Endodermal cell (in vitro differentiated cells): ENCODE measurements at regions not wholly inside any gene's neighbourhood (a gene's known extent, or its start where the extent isn't known, plus 50 kb on each side); places are given as distances from the start of the nearest gene placed in this dataset.

Experiments used
- DNase-seq: peaks from one replicate; pipeline ENCODE4 v3.0.0-alpha.2; 2017
- H3K27ac ChIP-seq: 2 replicates; pipeline ENCODE4 v1.5.1; 2013; ENCODE audit warnings: mild to moderate bottlenecking, low read depth, low read length, moderate library complexity
- H3K27me3 ChIP-seq: 2 replicates; pipeline ENCODE4 v1.6.1; 2013; ENCODE audit warnings: mild to moderate bottlenecking, low read length, moderate library complexity; ENCODE audit not compliant: insufficient read depth, control insufficient read depth, poor library complexity, severe bottlenecking
- H3K36me3 ChIP-seq: 2 replicates; pipeline ENCODE4 v1.7.0; 2013; ENCODE audit warnings: mild to moderate bottlenecking, low read length, moderate library complexity; ENCODE audit not compliant: control insufficient read depth, insufficient read depth
- H3K4me1 ChIP-seq: one replicate; pipeline ENCODE4 v1.7.0; 2013; ENCODE audit warnings: low read length; ENCODE audit not compliant: control insufficient read depth, insufficient read depth
- H3K4me3 ChIP-seq: 2 replicates; pipeline ENCODE4 v1.5.1; 2013; ENCODE audit warnings: mild to moderate bottlenecking, low read length, moderate library complexity
- H3K9ac ChIP-seq: 2 replicates; pipeline ENCODE4 v1.6.1; 2013; ENCODE audit warnings: mild to moderate bottlenecking, low read length, moderate library complexity; ENCODE audit not compliant: poor library complexity, severe bottlenecking; ENCODE audit errors: extremely low read depth
- H3K9me3 ChIP-seq: 2 replicates; pipeline ENCODE4 v1.6.1; 2013; ENCODE audit warnings: mild to moderate bottlenecking, low read length, moderate library complexity; ENCODE audit not compliant: control insufficient read depth
- H3K27ac Mint-ChIP-seq: 2 replicates; pipeline ENCODE4 v1.8.0; 2020; ENCODE audit warnings: mixed read lengths
- H3K27me3 Mint-ChIP-seq: 2 replicates; pipeline ENCODE4 v1.8.0; 2021; ENCODE audit warnings: mild to moderate bottlenecking, mixed read lengths; ENCODE audit not compliant: insufficient read depth
- H3K36me3 Mint-ChIP-seq: 2 replicates; pipeline ENCODE4 v1.8.0; 2020; ENCODE audit warnings: low read depth, mixed read lengths
- H3K4me1 Mint-ChIP-seq: 2 replicates; pipeline ENCODE4 v1.8.0; 2020; ENCODE audit warnings: mixed read lengths
- H3K4me3 Mint-ChIP-seq: 2 replicates; pipeline ENCODE4 v1.8.0; 2020; ENCODE audit warnings: mild to moderate bottlenecking, moderate library complexity, mixed read lengths
- H3K9me3 Mint-ChIP-seq: 2 replicates; pipeline ENCODE4 v1.8.0; 2020; ENCODE audit warnings: mild to moderate bottlenecking, mixed read lengths
- WGBS, 2 experiments: methylation state at CpG; one replicate each; pipeline versions ENCODE4 v1.1.5 to v1.1.7; 2013; ENCODE audit warnings: missing lambda C conversion rate in 2 of 2, mixed read lengths in 1 of 2; ENCODE audit not compliant: insufficient coverage in 1 of 2, insufficient read length in 1 of 2; 5-methylcytosine and 5-hydroxymethylcytosine counted together
- TF ChIP-seq, protein P1 (sequence below): fragments of 200-600 bp; sonication (generic); conservative IDR thresholded peaks from 2 replicates; pipeline ENCODE4 v1.5.0; 2021; ENCODE audit warnings: antibody characterized with exemption, mild to moderate bottlenecking

DNA sequence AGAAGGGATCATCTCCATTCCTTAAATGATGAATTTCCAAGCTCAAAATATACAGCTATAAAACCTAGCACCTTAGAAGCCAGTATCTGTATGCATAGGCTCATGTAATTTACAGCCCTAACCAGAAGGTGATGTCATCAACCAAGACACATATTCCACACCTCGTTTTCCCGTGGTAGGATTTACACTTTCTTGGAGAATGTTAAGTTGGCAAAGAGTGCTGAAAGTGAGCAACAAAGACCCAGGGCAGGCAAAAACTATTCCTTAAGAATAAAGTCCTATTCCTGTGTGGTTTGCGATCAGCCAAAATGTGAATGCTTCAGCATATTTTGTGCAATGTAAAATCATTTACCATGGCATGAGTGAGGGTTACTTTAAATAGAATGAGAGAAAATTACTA lies 247.1 kb downstream of the OSR1 start:
- H3K27me3 ChIP-seq = peaks cover 4% of the 10 kb centered on the region
- no peaks in the 10 kb centered on the region for H3K4me1 ChIP-seq
- H3K36me3 ChIP-seq = no peaks in the 10 kb centered on the region
- TF ChIP-seq, protein P1, sequence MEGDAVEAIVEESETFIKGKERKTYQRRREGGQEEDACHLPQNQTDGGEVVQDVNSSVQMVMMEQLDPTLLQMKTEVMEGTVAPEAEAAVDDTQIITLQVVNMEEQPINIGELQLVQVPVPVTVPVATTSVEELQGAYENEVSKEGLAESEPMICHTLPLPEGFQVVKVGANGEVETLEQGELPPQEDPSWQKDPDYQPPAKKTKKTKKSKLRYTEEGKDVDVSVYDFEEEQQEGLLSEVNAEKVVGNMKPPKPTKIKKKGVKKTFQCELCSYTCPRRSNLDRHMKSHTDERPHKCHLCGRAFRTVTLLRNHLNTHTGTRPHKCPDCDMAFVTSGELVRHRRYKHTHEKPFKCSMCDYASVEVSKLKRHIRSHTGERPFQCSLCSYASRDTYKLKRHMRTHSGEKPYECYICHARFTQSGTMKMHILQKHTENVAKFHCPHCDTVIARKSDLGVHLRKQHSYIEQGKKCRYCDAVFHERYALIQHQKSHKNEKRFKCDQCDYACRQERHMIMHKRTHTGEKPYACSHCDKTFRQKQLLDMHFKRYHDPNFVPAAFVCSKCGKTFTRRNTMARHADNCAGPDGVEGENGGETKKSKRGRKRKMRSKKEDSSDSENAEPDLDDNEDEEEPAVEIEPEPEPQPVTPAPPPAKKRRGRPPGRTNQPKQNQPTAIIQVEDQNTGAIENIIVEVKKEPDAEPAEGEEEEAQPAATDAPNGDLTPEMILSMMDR = no peak
- Mint-ChIP-seq H3K27ac (no peak overlapping the region), H3K9me3 (peaks cover 3% of the 10 kb centered on the region), H3K4me1 (peaks cover 14% of the 10 kb centered on the region), H3K36me3 (no peaks in the 10 kb centered on the region), H3K4me3 (no peak overlapping the region), H3K27me3 (peaks cover 6% of the 10 kb centered on the region)
- no peak overlapping the region for H3K9ac ChIP-seq
- no peak overlapping the region for H3K27ac ChIP-seq
- peaks cover 8% of the 10 kb centered on the region for H3K9me3 ChIP-seq
- no peak for DNase-seq
- H3K4me3 ChIP-seq = no peak overlapping the region
- 90 to 100% methylated on average over 1 to 3 of the region's 3 CpGs for WGBS, 2 experiments

DNA sequence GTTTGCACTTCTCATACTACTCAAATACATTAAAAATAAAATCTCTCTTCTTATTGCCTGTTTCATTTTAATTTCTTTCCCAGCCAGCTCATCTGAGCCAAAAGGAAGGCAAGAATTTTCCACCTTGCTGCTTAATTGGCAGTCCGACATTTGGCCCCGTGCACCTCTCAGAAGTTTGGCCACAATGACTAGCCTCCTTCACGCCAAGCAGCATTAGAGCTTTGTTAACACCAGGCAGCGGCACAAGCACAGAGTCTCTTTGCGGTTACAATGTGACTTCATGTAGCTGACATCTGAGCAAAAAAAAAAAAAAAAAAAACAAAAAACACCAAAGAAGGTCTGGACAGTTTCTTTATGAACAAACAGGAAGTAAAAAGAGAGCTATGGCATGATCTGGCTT lies 248.9 kb downstream of the OSR1 start:
- Mint-ChIP-seq H3K36me3 (no peaks in the 10 kb centered on the region), H3K4me3 (no peak overlapping the region), H3K27me3 (peaks cover 12% of the 10 kb centered on the region), H3K9me3 (no peaks in the 10 kb centered on the region), H3K4me1 (peaks cover 14% of the 10 kb centered on the region), H3K27ac (no peak overlapping the region)
- DNase-seq = no peak
- Histone ChIP-seq H3K4me1 (no peaks in the 10 kb centered on the region), H3K27me3 (peaks cover 9% of the 10 kb centered on the region), H3K9ac (no peak overlapping the region), H3K36me3 (no peaks in the 10 kb centered on the region), H3K4me3 (no peak overlapping the region), H3K27ac (no peak overlapping the region), H3K9me3 (no peaks in the 10 kb centered on the region)
- 93 to 94% methylated on average over 2 to 5 of the region's 5 CpGs for WGBS, 2 experiments
- TF ChIP-seq, protein P1 = no peak

DNA sequence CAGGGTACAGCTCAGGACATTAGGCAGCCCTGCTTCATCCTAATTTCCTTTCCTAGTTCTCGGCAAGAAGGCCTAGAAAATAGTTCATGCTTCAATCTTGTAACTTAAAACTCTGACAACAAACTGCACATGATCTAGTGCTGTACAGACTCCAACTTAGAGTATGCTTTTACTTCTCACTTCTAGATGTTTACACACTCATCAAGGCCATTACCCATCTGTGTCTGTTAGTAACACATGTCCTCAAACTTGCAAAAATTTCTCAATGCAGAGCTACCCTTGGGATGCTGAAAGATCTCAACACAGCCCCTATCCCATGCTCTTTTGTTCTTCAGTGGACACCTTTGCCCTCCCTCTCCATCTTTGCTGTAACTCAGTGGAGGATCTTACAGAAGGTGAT lies 252.0 kb downstream of the OSR1 start:
- no peak overlapping the region for H3K27ac Mint-ChIP-seq
- no peak overlapping the region for H3K27ac ChIP-seq
- no peaks in the 10 kb centered on the region for H3K9me3 ChIP-seq
- peaks cover 17% of the 10 kb centered on the region for H3K4me1 Mint-ChIP-seq
- WGBS, 2 experiments = 85 to 100% methylated on average over 1 of the region's 1 CpG
- no peaks in the 10 kb centered on the region for H3K9me3 Mint-ChIP-seq
- H3K4me3 Mint-ChIP-seq = no peak overlapping the region
- no peak for DNase-seq
- H3K36me3 ChIP-seq = no peaks in the 10 kb centered on the region
- TF ChIP-seq, protein P1 = no peak
- peaks cover 17% of the 10 kb centered on the region for H3K27me3 Mint-ChIP-seq
- H3K9ac ChIP-seq = no peak overlapping the region
- H3K27me3 ChIP-seq = peaks cover 21% of the 10 kb centered on the region
- no peaks in the 10 kb centered on the region for H3K36me3 Mint-ChIP-seq
- H3K4me3 ChIP-seq = no peak overlapping the region
- peaks cover 7% of the 10 kb centered on the region for H3K4me1 ChIP-seq
